ENCODE measurements at regions not wholly inside any gene's neighbourhood (a gene's known extent, or its start where the extent isn't known, plus 50 kb on each side); places are given as distances from the start of the nearest gene placed in this dataset.

GRCh38 chr12:4001031-4001430 is 127.8 kb upstream of the PARP11 start:
- Histone ChIP-seq H3K79me2 (ENCODE audit: insufficient read depth, low read length) (no peaks in the 10 kb centered on the region), H3K36me3 (ENCODE audit: control insufficient read depth in 1 of 2, insufficient read depth in 2 of 2, low read length in 2 of 2) (no peaks in the 10 kb centered on the region), H2AFZ (ENCODE audit: low read depth, low read length, poor library complexity, severe bottlenecking) (no peak overlapping the region), H3K27ac (ENCODE audit: low read depth, low read length) (no peak overlapping the region), H3K4me2 (ENCODE audit: low read length) (no peak overlapping the region), H4K20me1 (ENCODE audit: insufficient read depth) (no peaks in the 10 kb centered on the region), H3K4me3 (replicated peaks in 1 of 2; ENCODE audit: low read depth in 1 of 2, low read length in 2 of 2) (no peak overlapping the region), H3K9ac (ENCODE audit: low read length) (no peak overlapping the region), H3K9me3 (ENCODE audit: control insufficient read depth in 1 of 2, insufficient read depth in 1 of 2, low read depth in 1 of 2, low read length in 2 of 2) (no peaks in the 10 kb centered on the region; a peak in 1 of 4 replicates), H3K27me3 (ENCODE audit: insufficient read depth, low read length) (peaks cover 17% of the 10 kb centered on the region; the same call in 1 of the 2 replicates), H3K9me2 (ENCODE audit: insufficient read depth) (no peaks in the 10 kb centered on the region), H3K4me1 (ENCODE audit: control insufficient read depth in 1 of 2, insufficient read depth in 2 of 2, low read length in 2 of 2) (no peaks in the 10 kb centered on the region)
- ChIA-PET CTCF (interaction anchor here (1.5 kb wide), 1 partner anchor 276 kb away, joined by 7 read pairs; no protein-coding TSS in a partner anchor), RAD21 (ENCODE audit: low non-redundant PET in 1 of 2, low total read pairs in 2 of 2, uncharacterized antibody in 2 of 2, unreplicated experiment in 2 of 2) (interaction anchor here in 1 of 2 experiments (0.7 kb wide), 1 partner anchor 10 kb away, joined by 3 read pairs; no protein-coding TSS in a partner anchor), POLR2A (no interaction called here)
- ATAC-seq: no peak
- no peak for DNase-seq (ENCODE audit: low read depth, low spot score)
- intact Hi-C loops (cut with micrococcal nuclease): no loop called here
- no TSS peak for BruUV-seq (replicated peaks)
- TF ChIP-seq EZH2phosphoT487 (IDR thresholded peaks at IDR 0.05; ENCODE audit: borderline replicate concordance) (no peak), TCF7L2 (IDR thresholded peaks at IDR 0.05; ENCODE audit: borderline replicate concordance, extremely low read depth, insufficient read depth, insufficient read length) (no peak), EGR1 (IDR thresholded peaks at IDR 0.05; ENCODE audit: low read depth) (no peak), SP1 (IDR thresholded peaks at IDR 0.05; ENCODE audit: low read depth) (no peak), MAX (IDR thresholded peaks at IDR 0.05) (no peak), POLR2A (IDR thresholded peaks at IDR 0.05; ENCODE audit: borderline replicate concordance, extremely low read depth, insufficient read depth, insufficient read length) (no peak), YY1 (IDR thresholded peaks at IDR 0.05; ENCODE audit: extremely low read depth, insufficient replicate concordance, low read depth, low read length) (no peak), ZNF274 (IDR thresholded peaks at IDR 0.05; ENCODE audit: low read depth, low read length) (no peak), JUND (IDR thresholded peaks at IDR 0.05) (no peak), CTCF (IDR thresholded peaks at IDR 0.05 in 2 of 3, conservative IDR thresholded peaks at IDR 0.05 in 1 of 3; ENCODE audit: borderline replicate concordance in 1 of 3, insufficient read depth in 1 of 3, low read depth in 2 of 3, low read length in 2 of 3) (no peak), ZBTB33 (IDR thresholded peaks at IDR 0.05; ENCODE audit: extremely low read depth, insufficient replicate concordance, low read length) (no peak)

All from HCT116 (cell line).